SK-N-SH treated with all-trans-retinoic acid at 6 μM for 48 hours (cell line): ENCODE measurements at regions not wholly inside any gene's neighbourhood (a gene's known extent, or its start where the extent isn't known, plus 50 kb on each side); places are given as distances from the start of the nearest gene placed in this dataset.
"Not testable (repeated sequence)": the region's sequence is repeated elsewhere in the genome, so short reads cannot be mapped to it uniquely, and the experiment has no call there.

Source experiments
- ARNTL ChIP-seq: fragments of 450-650 bp; formaldehyde crosslinking; IDR thresholded peaks from 2 replicates; pipeline ENCODE4 v1.5.0; 2020; ENCODE audit warnings: low read depth, mild to moderate bottlenecking, moderate library complexity, borderline replicate concordance
- CSRNP3 ChIP-seq: fragments of 250-450 bp; sonication (Bioruptor Pico); IDR thresholded peaks from 2 replicates; pipeline ENCODE4 v1.5.1; 2021; ENCODE audit warnings: mild to moderate bottlenecking, moderate library complexity
- PATZ1 ChIP-seq: fragments of 250-450 bp; sonication (Bioruptor Pico); IDR thresholded peaks from 2 replicates; pipeline ENCODE4 v1.8.0; 2020; ENCODE audit warnings: mild to moderate bottlenecking, moderate library complexity, borderline replicate concordance
- ZFP3 ChIP-seq: fragments of 250-450 bp; sonication (Bioruptor Pico); IDR thresholded peaks from 2 replicates; pipeline ENCODE4 v1.5.0; 2020; ENCODE audit warnings: mild to moderate bottlenecking, moderate library complexity
- ZNF565 ChIP-seq: fragments of 450-650 bp; formaldehyde crosslinking; conservative IDR thresholded peaks from 2 replicates; pipeline ENCODE4 v1.5.0; 2020; ENCODE audit warnings: low read depth, mild to moderate bottlenecking, moderate library complexity

- not testable (repeated sequence) for TF ChIP-seq ARNTL (CRISPR knock-in tag); ZNF565; ZFP3 (CRISPR knock-in tag); PATZ1 (CRISPR knock-in tag); CSRNP3
Observed at GRCh38 chr21:31819692-31820091, 53.1 kb upstream of the HUNK start.
